ENCODE measurements at regions not wholly inside any gene's neighbourhood (a gene's known extent, or its start where the extent isn't known, plus 50 kb on each side); places are given as distances from the start of the nearest gene placed in this dataset.

GRCh38 chr20:12715991-12716680 lies 292.6 kb upstream of the SPTLC3 start:
- H3K27me3 Mint-ChIP-seq, result no peaks in the 10 kb centered on the region
- no peaks in the 10 kb centered on the region for H3K9me3 Mint-ChIP-seq
- H3K4me1 Mint-ChIP-seq, result no peaks in the 10 kb centered on the region
- ATAC-seq (ENCODE audit: low read depth) (no peak), DNase-seq (ENCODE audit: low spot score in 2 of 2) (no peak)
- H3K36me3 Mint-ChIP-seq, result no peaks in the 10 kb centered on the region
- H3K4me3 Mint-ChIP-seq, result no peak overlapping the region
- H3K27ac Mint-ChIP-seq, result no peak overlapping the region

- no peak for DNase-seq (ENCODE audit: low spot score in 2 of 2)
- no peak for ATAC-seq (ENCODE audit: low read depth)
- Mint-ChIP-seq H3K4me3 (no peak overlapping the region), H3K27me3 (no peaks in the 10 kb centered on the region), H3K9me3 (no peaks in the 10 kb centered on the region), H3K27ac (no peak overlapping the region), H3K4me1 (no peaks in the 10 kb centered on the region), H3K36me3 (no peaks in the 10 kb centered on the region)
Measured at GRCh38 chr20:12717061-12717460, 291.7 kb upstream of the SPTLC3 start.

GRCh38 chr20:12718619-12719018 lies 290.2 kb upstream of the SPTLC3 start:
- Mint-ChIP-seq H3K4me3 (no peak overlapping the region), H3K27ac (no peak overlapping the region), H3K4me1 (no peaks in the 10 kb centered on the region), H3K9me3 (no peaks in the 10 kb centered on the region), H3K36me3 (no peaks in the 10 kb centered on the region), H3K27me3 (no peaks in the 10 kb centered on the region)
- ATAC-seq (ENCODE audit: low read depth) (no peak), DNase-seq (ENCODE audit: low spot score in 2 of 2) (no peak)

- H3K4me1 Mint-ChIP-seq, result no peaks in the 10 kb centered on the region
- no peak for DNase-seq (ENCODE audit: low spot score in 2 of 2)
- H3K27ac Mint-ChIP-seq, result no peak overlapping the region
- no peaks in the 10 kb centered on the region for H3K27me3 Mint-ChIP-seq
- peaks cover 1% of the 10 kb centered on the region for H3K9me3 Mint-ChIP-seq
- no peak for ATAC-seq (ENCODE audit: low read depth)
- no peak overlapping the region for H3K4me3 Mint-ChIP-seq
- H3K36me3 Mint-ChIP-seq, result no peaks in the 10 kb centered on the region
Measured at GRCh38 chr20:12721636-12722035, 287.1 kb upstream of the SPTLC3 start.

GRCh38 chr20:12722091-12722490 lies 286.7 kb upstream of the SPTLC3 start:
- H3K27me3 Mint-ChIP-seq, result no peaks in the 10 kb centered on the region

GRCh38 chr20:12723811-12724210 lies 285.0 kb upstream of the SPTLC3 start:
- Mint-ChIP-seq H3K9me3 (peaks cover 1% of the 10 kb centered on the region), H3K27ac (no peak overlapping the region), H3K36me3 (no peaks in the 10 kb centered on the region), H3K27me3 (no peaks in the 10 kb centered on the region), H3K4me3 (no peak overlapping the region), H3K4me1 (no peaks in the 10 kb centered on the region)
- DNase-seq (ENCODE audit: low spot score in 2 of 2) (no peak), ATAC-seq (ENCODE audit: low read depth) (no peak)

More at GRCh38 chr20:12722091-12722490, 286.7 kb upstream of the SPTLC3 start:
- Mint-ChIP-seq H3K9me3 (peaks cover 1% of the 10 kb centered on the region), H3K4me1 (no peaks in the 10 kb centered on the region), H3K36me3 (no peaks in the 10 kb centered on the region), H3K27ac (no peak overlapping the region), H3K4me3 (no peak overlapping the region)
- DNase-seq (ENCODE audit: low spot score in 2 of 2), result no peak
- ATAC-seq (ENCODE audit: low read depth), result no peak

- DNase-seq (ENCODE audit: low spot score in 2 of 2), result no peak
- H3K9me3 Mint-ChIP-seq, result peaks cover 1% of the 10 kb centered on the region
- no peaks in the 10 kb centered on the region for H3K27me3 Mint-ChIP-seq
- no peak for ATAC-seq (ENCODE audit: low read depth)
- H3K27ac Mint-ChIP-seq, result no peak overlapping the region
- no peaks in the 10 kb centered on the region for H3K36me3 Mint-ChIP-seq
- no peaks in the 10 kb centered on the region for H3K4me1 Mint-ChIP-seq
- H3K4me3 Mint-ChIP-seq, result no peak overlapping the region
Measured at GRCh38 chr20:12728782-12729181, 280.0 kb upstream of the SPTLC3 start.

GRCh38 chr20:12729326-12729725 lies 279.4 kb upstream of the SPTLC3 start:
- H3K27me3 Mint-ChIP-seq, result no peaks in the 10 kb centered on the region
- ATAC-seq (ENCODE audit: low read depth) (no peak), DNase-seq (ENCODE audit: low spot score in 2 of 2) (no peak)
- no peaks in the 10 kb centered on the region for H3K4me1 Mint-ChIP-seq
- no peak overlapping the region for H3K4me3 Mint-ChIP-seq
- H3K27ac Mint-ChIP-seq, result no peak overlapping the region
- no peaks in the 10 kb centered on the region for H3K36me3 Mint-ChIP-seq
- H3K9me3 Mint-ChIP-seq, result peaks cover 1% of the 10 kb centered on the region

- Mint-ChIP-seq H3K27me3 (no peaks in the 10 kb centered on the region), H3K27ac (no peak overlapping the region), H3K4me1 (no peaks in the 10 kb centered on the region), H3K9me3 (peaks cover 12% of the 10 kb centered on the region), H3K36me3 (no peaks in the 10 kb centered on the region), H3K4me3 (no peak overlapping the region)
- DNase-seq (ENCODE audit: low spot score in 2 of 2) (no peak), ATAC-seq (ENCODE audit: low read depth) (no peak)
Measured at GRCh38 chr20:12733811-12734210, 275.0 kb upstream of the SPTLC3 start.

GRCh38 chr20:12737497-12737896 lies 271.3 kb upstream of the SPTLC3 start:
- ATAC-seq (ENCODE audit: low read depth) (no peak), DNase-seq (ENCODE audit: low spot score in 2 of 2) (no peak)
- Mint-ChIP-seq H3K9me3 (peaks cover 14% of the 10 kb centered on the region), H3K4me1 (no peaks in the 10 kb centered on the region), H3K4me3 (no peak overlapping the region), H3K27ac (no peak overlapping the region), H3K27me3 (no peaks in the 10 kb centered on the region), H3K36me3 (no peaks in the 10 kb centered on the region)

GRCh38 chr20:12737900-12738299 lies 270.9 kb upstream of the SPTLC3 start:
- Mint-ChIP-seq H3K4me1 (no peaks in the 10 kb centered on the region), H3K27ac (no peak overlapping the region), H3K27me3 (no peaks in the 10 kb centered on the region), H3K36me3 (no peaks in the 10 kb centered on the region), H3K4me3 (no peak overlapping the region), H3K9me3 (peaks cover 14% of the 10 kb centered on the region)
- ATAC-seq (ENCODE audit: low read depth), result no peak
- no peak for DNase-seq (ENCODE audit: low spot score in 2 of 2)

GRCh38 chr20:12740647-12741046 lies 268.1 kb upstream of the SPTLC3 start:
- DNase-seq (ENCODE audit: low spot score in 2 of 2) (no peak), ATAC-seq (ENCODE audit: low read depth) (no peak)
- Mint-ChIP-seq H3K4me3 (no peak overlapping the region), H3K4me1 (no peaks in the 10 kb centered on the region), H3K27me3 (no peaks in the 10 kb centered on the region), H3K36me3 (no peaks in the 10 kb centered on the region), H3K9me3 (peaks cover 7% of the 10 kb centered on the region), H3K27ac (no peak overlapping the region)

GRCh38 chr20:12744037-12744436 lies 264.7 kb upstream of the SPTLC3 start:
- H3K27ac Mint-ChIP-seq, result no peak overlapping the region
- H3K4me3 Mint-ChIP-seq, result no peak overlapping the region
- no peaks in the 10 kb centered on the region for H3K36me3 Mint-ChIP-seq
- peaks cover 2% of the 10 kb centered on the region for H3K9me3 Mint-ChIP-seq
- no peaks in the 10 kb centered on the region for H3K27me3 Mint-ChIP-seq
- H3K4me1 Mint-ChIP-seq, result no peaks in the 10 kb centered on the region
- ATAC-seq (ENCODE audit: low read depth) (no peak), DNase-seq (ENCODE audit: low spot score in 2 of 2) (no peak)

- Mint-ChIP-seq H3K36me3 (no peaks in the 10 kb centered on the region), H3K4me1 (no peaks in the 10 kb centered on the region), H3K27me3 (no peaks in the 10 kb centered on the region), H3K4me3 (no peak overlapping the region), H3K27ac (no peak overlapping the region), H3K9me3 (peaks cover 4% of the 10 kb centered on the region)
- DNase-seq (ENCODE audit: low spot score in 2 of 2), result no peak
- no peak for ATAC-seq (ENCODE audit: low read depth)
Measured at GRCh38 chr20:12748359-12748994, 260.3 kb upstream of the SPTLC3 start.

- H3K36me3 Mint-ChIP-seq, result no peaks in the 10 kb centered on the region
- H3K9me3 Mint-ChIP-seq, result peaks cover 5% of the 10 kb centered on the region
- ATAC-seq (ENCODE audit: low read depth), result no peak
- H3K27ac Mint-ChIP-seq, result no peak overlapping the region
- no peak overlapping the region for H3K4me3 Mint-ChIP-seq
- H3K4me1 Mint-ChIP-seq, result no peaks in the 10 kb centered on the region
- DNase-seq (ENCODE audit: low spot score in 2 of 2), result no peak
- no peaks in the 10 kb centered on the region for H3K27me3 Mint-ChIP-seq
Measured at GRCh38 chr20:12750221-12750620, 258.6 kb upstream of the SPTLC3 start.

Data from memory B cell (primary cell).